Endothelial cell of umbilical vein (primary cell): ENCODE measurements at regions not wholly inside any gene's neighbourhood (a gene's known extent, or its start where the extent isn't known, plus 50 kb on each side); places are given as distances from the start of the nearest gene placed in this dataset.

ENCODE experiments used
- BruUV-seq: library from RNA; stranded (reverse); fragments of 400-500 nt; replicated peaks from 2 replicates; lab custom pipeline; 2021; lab: Mats Ljungman, UMichigan
- CTCF ChIA-PET: fragments of 300-600, 350-600 bp; sonication (Branson Sonifier 250); formaldehyde crosslinking; loops from one replicate; lab custom pipeline; 2021; ENCODE audit warnings: antibody characterized with exemption, inconsistent platforms; lab: Charles Lee
- POLR2A ChIA-PET: fragments of 300-600, 350-600 bp; sonication (Branson Sonifier 250); formaldehyde crosslinking; loops from one replicate; lab custom pipeline; 2021; ENCODE audit warnings: antibody characterized with exemption, inconsistent platforms; lab: Charles Lee
- DNase-seq: peaks from one replicate; pipeline ENCODE4 v3.0.0-alpha.2; 2011; ENCODE audit warnings: low read depth, low spot score
- FAIRE-seq: peaks from 2 replicates; lab custom pipeline; 2011; peaks lifted over from hg19 to GRCh38; lab: Jason Lieb, UNC
- H2AFZ ChIP-seq: 2 replicates; pipeline ENCODE4 v1.6.0; 2012; ENCODE audit warnings: low read depth, low read length, control low read depth, inconsistent platforms
- H3K27ac ChIP-seq: 2 replicates; pipeline ENCODE4 v1.5.1; 2011; ENCODE audit warnings: low read depth, mild to moderate bottlenecking, control low read depth, low read length, moderate library complexity; ENCODE audit not compliant: insufficient read depth
- H3K27me3 ChIP-seq, 2 experiments: 2 replicates each; pipeline versions ENCODE4 v1.6.0 to v1.6.1; 2011; ENCODE audit warnings: low read length in 2 of 2, mixed read lengths in 1 of 2; ENCODE audit not compliant: control insufficient read depth in 2 of 2, insufficient read depth in 2 of 2
- H3K36me3 ChIP-seq, 2 experiments: 2 replicates in 1 of 2; 3 replicates in 1 of 2; pipeline ENCODE4 v1.5.1; 2011; ENCODE audit warnings: low read length in 2 of 2, mild to moderate bottlenecking in 1 of 2, moderate library complexity in 1 of 2; ENCODE audit not compliant: control insufficient read depth in 2 of 2, insufficient read depth in 2 of 2; ENCODE audit errors: extremely low read depth in 1 of 2
- H3K4me1 ChIP-seq: 3 replicates; pipeline ENCODE4 v1.5.1; 2011; ENCODE audit warnings: mild to moderate bottlenecking, low read length; ENCODE audit not compliant: control insufficient read depth, insufficient read depth; ENCODE audit errors: extremely low read depth
- H3K4me2 ChIP-seq: 2 replicates; pipeline ENCODE4 v1.6.1; 2011; ENCODE audit warnings: low read length, control low read depth, mixed read lengths; ENCODE audit not compliant: insufficient read depth
- H3K4me3 ChIP-seq, 3 experiments: fragments of 200-600 bp in 1 of 3; sonication (generic), shearing (Covaris generic) in 1 of 3; replicated peaks in 1 of 3; 2 replicates each; pipeline ENCODE4 v1.5.1; 2011 to 2016; ENCODE audit warnings: control low read depth in 3 of 3, low read length in 3 of 3, mild to moderate bottlenecking in 2 of 3, inconsistent platforms in 1 of 3, low read depth in 1 of 3, moderate library complexity in 1 of 3; ENCODE audit not compliant: insufficient read depth in 1 of 3
- H3K79me2 ChIP-seq: 2 replicates; pipeline ENCODE4 v1.6.0; 2012; ENCODE audit warnings: low read length, inconsistent platforms; ENCODE audit not compliant: control insufficient read depth, insufficient read depth
- H3K9ac ChIP-seq: replicated peaks from 2 replicates; pipeline ENCODE3; 2011; ENCODE audit warnings: low read length, control low read depth; ENCODE audit not compliant: insufficient read depth; ENCODE audit errors: extremely low read depth
- H3K9me1 ChIP-seq: replicated peaks from 3 replicates; pipeline ENCODE4 v1.6.0; 2011; ENCODE audit warnings: mild to moderate bottlenecking, low read length; ENCODE audit not compliant: control insufficient read depth, insufficient read depth; ENCODE audit errors: extremely low read depth
- H3K9me3 ChIP-seq: replicated peaks from 2 replicates; pipeline ENCODE4 v1.5.1; 2012; ENCODE audit warnings: low read length, inconsistent platforms; ENCODE audit not compliant: control insufficient read depth, insufficient read depth
- H4K20me1 ChIP-seq: replicated peaks from 2 replicates; pipeline ENCODE3; 2011; ENCODE audit warnings: mild to moderate bottlenecking, low read length; ENCODE audit not compliant: control insufficient read depth, insufficient read depth; ENCODE audit errors: extremely low read depth
- EZH2 ChIP-seq: IDR thresholded peaks from 2 replicates; pipeline ENCODE4 v1.6.1; 2012; ENCODE audit warnings: borderline replicate concordance, low read depth, mild to moderate bottlenecking, moderate library complexity, low read length, inconsistent platforms; ENCODE audit not compliant: severe bottlenecking
- JUN ChIP-seq: IDR thresholded peaks from 2 replicates; pipeline ENCODE4 v1.6.1; 2011; ENCODE audit warnings: borderline replicate concordance, low read depth; ENCODE audit not compliant: insufficient read length, insufficient read depth
- MAX ChIP-seq: IDR thresholded peaks from 2 replicates; pipeline ENCODE4 v1.6.1; 2011; ENCODE audit not compliant: insufficient read depth, insufficient read length
- MYC ChIP-seq: IDR thresholded peaks from one replicate; pipeline ENCODE4 v1.6.1; 2011; ENCODE audit warnings: mild to moderate bottlenecking, low read depth, low read length
- dilution Hi-C: fragments of 300-500 bp; cut with MboI; formaldehyde crosslinking; loops from one replicate; pipeline ENCODE4 v1.15.0; 2019; ENCODE audit warnings: low sequenced_read_pairs; ENCODE audit not compliant: extremely low pct_ligation_motif_present
- intact Hi-C: fragments of 100-400 bp; cut with micrococcal nuclease; formaldehyde crosslinking; loops from one replicate; pipeline ENCODE4 v1.10.0; 2022

- DNase-seq (no peak), FAIRE-seq (no peak)
- H3K79me2 ChIP-seq = no peaks in the 10 kb centered on the region
- H4K20me1 ChIP-seq = no peaks in the 10 kb centered on the region
- dilution Hi-C loops = no loop called here
- BruUV-seq = no TSS peak
- H3K27ac ChIP-seq = no peak overlapping the region
- H3K9me1 ChIP-seq = no peaks in the 10 kb centered on the region
- no peak overlapping the region for H3K4me2 ChIP-seq
- TF ChIP-seq EZH2 = no peak
- TF ChIP-seq MYC = no peak
- no peak for TF ChIP-seq JUN
- H3K4me3 ChIP-seq = no peak overlapping the region
- no peak overlapping the region for H3K9ac ChIP-seq
- H3K9me3 ChIP-seq = peaks cover 4% of the 10 kb centered on the region
- intact Hi-C loops = no loop called here
- H3K27me3 ChIP-seq = no peaks in the 10 kb centered on the region
- no peaks in the 10 kb centered on the region for H3K4me1 ChIP-seq
- no peaks in the 10 kb centered on the region for H3K36me3 ChIP-seq
- ChIA-PET POLR2A (no interaction called here), CTCF (no interaction called here)
- H2AFZ ChIP-seq = no peak overlapping the region
Measured at GRCh38 chr5:3265936-3266335, 329.7 kb upstream of the IRX1 start.

GRCh38 chr5:3265131-3265885 is 330.3 kb upstream of the IRX1 start:
- no peaks in the 10 kb centered on the region for H4K20me1 ChIP-seq
- peaks cover 4% of the 10 kb centered on the region for H3K9me3 ChIP-seq
- H3K9ac ChIP-seq = no peak overlapping the region
- H3K4me2 ChIP-seq = no peak overlapping the region
- H2AFZ ChIP-seq = no peak overlapping the region
- intact Hi-C loops = no loop called here
- no peak overlapping the region for H3K27ac ChIP-seq
- FAIRE-seq (no peak), DNase-seq (no peak)
- dilution Hi-C loops = no loop called here
- ChIA-PET CTCF (no interaction called here), POLR2A (no interaction called here)
- H3K27me3 ChIP-seq = no peaks in the 10 kb centered on the region
- H3K79me2 ChIP-seq = no peaks in the 10 kb centered on the region
- no TSS peak for BruUV-seq
- TF ChIP-seq EZH2 (no peak), MAX (no peak)
- H3K4me1 ChIP-seq = no peaks in the 10 kb centered on the region
- H3K4me3 ChIP-seq = no peak overlapping the region
- H3K9me1 ChIP-seq = no peaks in the 10 kb centered on the region
- no peaks in the 10 kb centered on the region for H3K36me3 ChIP-seq
